Skin epidermis (tissue), 12 donors: ENCODE measurements at regions not wholly inside any gene's neighbourhood (a gene's known extent, or its start where the extent isn't known, plus 50 kb on each side); places are given as distances from the start of the nearest gene placed in this dataset.
"Not testable (repeated sequence)": the region's sequence is repeated elsewhere in the genome, so short reads cannot be mapped to it uniquely, and the experiment has no call there.

Experiments used
- H3K27ac ChIP-seq, 21 experiments: fragments of 200-600 bp; sonication (generic) in 11 of 21; one replicate each; pipeline ENCODE4 v1.5.0; 2020; ENCODE audit warnings: mild to moderate bottlenecking in 3 of 21, inconsistent platforms in 2 of 21, moderate library complexity in 2 of 21
- H3K4me3 ChIP-seq, 7 experiments: fragments of 200-600 bp; sonication (generic) in 2 of 7; one replicate each; pipeline ENCODE4 v1.5.0; 2020; ENCODE audit warnings: inconsistent platforms in 2 of 7, mild to moderate bottlenecking in 2 of 7, moderate library complexity in 1 of 7

DNA sequence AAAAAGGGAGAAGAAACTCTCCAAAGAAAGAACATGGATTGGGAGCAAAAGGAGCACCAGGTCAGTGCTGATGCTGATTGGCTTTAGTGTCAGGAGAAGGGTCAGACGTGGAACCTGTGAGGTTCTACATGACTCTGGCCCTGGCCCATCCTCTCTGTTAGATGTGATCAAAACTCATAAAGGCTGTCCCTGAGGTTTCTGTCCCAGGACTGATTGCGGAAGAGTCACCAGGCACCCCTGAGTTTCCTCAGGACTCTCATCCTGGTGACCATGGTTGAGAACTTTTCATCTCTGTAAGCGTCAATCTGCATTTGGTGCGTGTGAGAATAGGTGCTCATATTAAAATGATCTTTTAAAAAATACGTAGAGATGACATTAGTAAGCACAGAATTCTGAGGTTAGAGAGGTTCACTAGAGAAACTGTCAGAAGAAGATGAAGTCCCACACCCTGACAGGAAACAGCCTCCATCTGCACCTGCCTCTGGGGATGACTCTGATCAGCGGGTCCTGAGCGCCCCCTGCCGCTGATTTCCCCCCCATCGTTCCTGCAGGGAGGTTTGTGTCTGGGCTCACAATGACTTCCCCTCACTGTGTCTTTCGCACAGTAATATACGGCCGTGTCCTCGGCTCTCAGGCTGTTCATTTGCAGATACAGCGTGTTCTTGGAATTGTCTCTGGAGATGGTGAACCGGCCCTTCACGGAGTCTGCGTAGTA is 741.8 kb downstream of the TMEM121 start:
- Histone ChIP-seq H3K4me3 (no peak overlapping the region), H3K27ac (no peak overlapping the region)

- H3K27ac ChIP-seq: no peak overlapping the region
- H3K4me3 ChIP-seq: no peak overlapping the region
These were observed 742.6 kb downstream of the TMEM121 start for GRCh38 chr14:106269029-106269428.

DNA sequence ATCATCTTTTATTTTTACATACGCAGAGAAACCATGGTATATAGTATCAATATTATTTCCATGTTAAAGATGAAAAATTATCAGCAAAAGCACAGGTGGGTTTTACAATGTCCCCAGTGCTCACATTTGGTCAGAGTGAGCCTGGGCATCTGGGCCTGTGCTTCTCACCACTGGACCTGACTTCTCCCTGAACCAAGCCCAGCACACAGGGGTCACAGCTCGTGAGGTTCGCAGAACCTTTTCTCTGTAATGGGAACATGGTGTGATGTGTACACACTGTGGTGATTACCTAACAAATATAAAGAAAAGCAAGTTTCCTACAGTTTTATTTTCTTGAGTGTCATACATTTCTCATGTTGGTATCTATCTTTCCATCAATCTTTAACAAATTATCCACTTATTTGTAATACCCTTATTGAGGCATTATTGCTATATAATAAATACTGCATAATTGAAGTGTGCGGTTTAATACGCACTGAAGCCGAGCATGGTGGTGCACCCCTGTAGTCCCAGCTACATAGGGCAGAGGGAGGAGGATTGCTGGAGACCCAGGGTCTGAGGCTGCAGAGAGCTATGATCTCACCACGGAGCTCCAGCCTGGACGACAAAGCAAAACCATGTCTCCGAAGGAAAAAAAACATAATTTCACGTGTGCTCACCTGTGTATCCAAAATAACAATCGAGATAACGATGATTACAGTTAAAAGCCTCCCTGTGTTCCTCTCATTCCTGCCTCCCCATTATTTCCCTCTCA is 743.2 kb downstream of the TMEM121 start:
- H3K27ac ChIP-seq: no peak overlapping the region
- no peak overlapping the region for H3K4me3 ChIP-seq

GRCh38 chr14:106270476-106271121 is 744.2 kb downstream of the TMEM121 start:
- H3K27ac ChIP-seq, H3K4me3 ChIP-seq: not testable (repeated sequence)

GRCh38 chr14:106276326-106277267 is 750.2 kb downstream of the TMEM121 start:
- H3K27ac ChIP-seq: no peak overlapping the region
- no peak overlapping the region for H3K4me3 ChIP-seq

GRCh38 chr14:106277503-106277902 is 751.1 kb downstream of the TMEM121 start:
- no peak overlapping the region for H3K27ac ChIP-seq
- no peak overlapping the region for H3K4me3 ChIP-seq

DNA sequence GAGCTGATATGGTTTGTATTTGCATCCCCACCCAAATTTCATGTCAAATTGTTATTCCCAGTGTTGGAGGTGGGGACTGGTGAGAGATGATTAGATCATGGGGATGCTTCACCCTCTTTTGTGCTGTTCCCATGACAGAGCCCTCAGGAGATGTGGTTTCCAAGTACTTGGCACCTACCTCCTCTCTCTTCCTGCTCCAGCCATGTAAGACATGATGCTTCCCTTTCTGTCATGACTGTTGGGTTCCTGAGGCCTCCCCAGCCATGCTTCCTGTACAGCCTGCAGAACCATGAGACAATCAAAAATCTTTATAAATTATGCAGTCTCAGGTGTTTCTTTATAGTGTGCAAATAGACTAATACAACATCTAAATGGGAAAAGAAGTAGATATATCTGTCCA is 754.5 kb downstream of the TMEM121 start:
- Histone ChIP-seq H3K27ac (no peak overlapping the region), H3K4me3 (no peak overlapping the region)

GRCh38 chr14:106286697-106287290 is 760.4 kb downstream of the TMEM121 start:
- Histone ChIP-seq H3K27ac (no peak overlapping the region), H3K4me3 (no peak overlapping the region)

DNA sequence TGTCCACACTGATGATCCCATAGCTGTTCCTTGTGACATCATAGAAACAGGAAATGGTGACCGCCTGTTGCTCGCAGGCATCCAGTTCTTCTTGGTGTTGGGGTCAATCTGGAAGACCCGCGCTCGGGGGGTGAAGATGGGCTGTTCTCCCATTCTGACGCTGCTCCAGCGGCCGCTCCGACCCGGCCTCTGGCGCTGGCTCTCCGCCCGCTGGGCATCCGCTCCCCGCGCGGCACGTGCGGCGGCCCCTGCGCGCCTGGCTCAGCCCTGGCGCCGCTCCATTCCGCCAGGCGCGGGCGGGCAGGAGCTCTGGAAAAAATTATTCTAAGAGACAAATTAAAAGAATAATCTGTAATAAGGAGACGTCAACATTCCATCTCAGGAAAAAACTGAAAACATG is 761.1 kb downstream of the TMEM121 start:
- Histone ChIP-seq H3K27ac (no peak overlapping the region), H3K4me3 (no peak overlapping the region)

DNA sequence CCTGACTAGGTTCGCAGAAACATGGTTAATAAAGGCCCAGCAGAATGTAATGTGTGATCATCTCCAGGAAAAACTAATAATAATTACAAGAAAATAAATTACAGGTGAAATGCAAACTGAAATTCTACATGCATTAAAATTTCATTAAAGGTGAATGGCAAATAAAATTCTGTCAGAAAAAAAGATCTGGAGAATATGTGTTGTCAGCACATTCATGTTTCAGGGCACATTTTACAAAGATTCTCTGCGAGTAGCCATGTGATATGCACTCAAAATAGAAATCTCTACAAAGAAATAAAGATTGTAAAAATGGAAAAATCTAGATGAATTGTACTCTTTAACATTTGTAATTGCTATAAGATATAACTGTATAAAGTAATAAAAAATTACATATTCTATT is 765.2 kb downstream of the TMEM121 start:
- Histone ChIP-seq H3K27ac (no peak overlapping the region), H3K4me3 (no peak overlapping the region)

- no peak overlapping the region for H3K4me3 ChIP-seq
- H3K27ac ChIP-seq: no peak overlapping the region
These were observed 767.9 kb downstream of the TMEM121 start for GRCh38 chr14:106294324-106294723.

- H3K27ac ChIP-seq, H3K4me3 ChIP-seq: not testable (repeated sequence)
These were observed 774.6 kb downstream of the TMEM121 start for GRCh38 chr14:106300951-106301510.

GRCh38 chr14:106301609-106302008 is 775.2 kb downstream of the TMEM121 start:
- H3K27ac ChIP-seq, H3K4me3 ChIP-seq: not testable (repeated sequence)

DNA sequence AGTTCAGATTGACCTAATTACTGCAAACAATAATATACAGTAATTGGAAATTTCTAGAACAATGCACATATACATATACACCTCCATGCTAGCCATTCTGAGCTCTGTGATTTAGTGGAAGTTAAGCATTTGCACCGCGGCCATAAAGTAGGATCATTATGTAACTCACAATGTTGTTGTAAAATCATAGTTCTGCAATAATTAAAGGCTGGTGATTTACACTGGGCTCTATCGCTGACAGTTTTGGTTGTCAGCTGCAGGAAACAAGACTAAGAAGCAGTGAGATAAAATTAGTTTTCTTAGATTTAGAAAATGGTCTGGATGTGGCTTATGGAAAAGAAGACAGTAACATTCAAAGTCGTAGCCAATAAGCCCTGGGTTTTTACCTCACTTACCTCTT is 776.3 kb downstream of the TMEM121 start:
- no peak overlapping the region for H3K27ac ChIP-seq
- no peak overlapping the region for H3K4me3 ChIP-seq

GRCh38 chr14:106304271-106304670 is 777.9 kb downstream of the TMEM121 start:
- H3K4me3 ChIP-seq: no peak overlapping the region
- no peak overlapping the region for H3K27ac ChIP-seq

DNA sequence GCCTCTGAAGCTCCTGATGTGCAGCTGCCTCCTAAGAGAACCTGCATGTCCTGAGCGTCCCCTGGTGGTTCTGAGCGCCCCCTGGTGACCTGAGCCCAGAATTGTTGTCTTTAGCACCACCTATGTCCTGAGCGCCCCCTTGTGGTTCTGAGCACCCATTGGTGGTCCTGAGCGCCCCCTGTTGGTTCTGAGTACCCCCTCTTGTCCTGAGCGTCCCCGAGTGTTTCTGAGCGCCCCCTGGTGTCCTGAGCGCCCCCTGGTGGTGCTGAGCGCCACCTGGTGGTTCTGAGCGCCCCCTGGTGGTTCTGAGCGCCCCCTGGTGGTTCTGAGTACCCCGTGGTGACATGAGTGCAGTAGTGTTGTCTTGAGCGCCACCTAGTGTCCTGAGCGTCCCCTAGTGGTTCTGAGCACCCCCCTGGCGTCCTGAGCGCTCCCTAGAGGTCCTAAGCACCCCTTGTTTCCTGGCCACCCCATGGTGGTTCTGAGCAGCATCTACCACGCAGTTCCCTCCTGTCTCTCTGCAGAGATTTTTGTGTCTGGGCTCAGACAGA is 782.5 kb downstream of the TMEM121 start:
- Histone ChIP-seq H3K4me3 (no peak overlapping the region), H3K27ac (no peak overlapping the region)

- Histone ChIP-seq H3K27ac (no peak overlapping the region), H3K4me3 (no peak overlapping the region)
These were observed 783.0 kb downstream of the TMEM121 start for GRCh38 chr14:106309423-106309822.

- Histone ChIP-seq H3K4me3 (no peak overlapping the region), H3K27ac (no peak overlapping the region)
These were observed 789.1 kb downstream of the TMEM121 start for GRCh38 chr14:106315436-106315835.

DNA sequence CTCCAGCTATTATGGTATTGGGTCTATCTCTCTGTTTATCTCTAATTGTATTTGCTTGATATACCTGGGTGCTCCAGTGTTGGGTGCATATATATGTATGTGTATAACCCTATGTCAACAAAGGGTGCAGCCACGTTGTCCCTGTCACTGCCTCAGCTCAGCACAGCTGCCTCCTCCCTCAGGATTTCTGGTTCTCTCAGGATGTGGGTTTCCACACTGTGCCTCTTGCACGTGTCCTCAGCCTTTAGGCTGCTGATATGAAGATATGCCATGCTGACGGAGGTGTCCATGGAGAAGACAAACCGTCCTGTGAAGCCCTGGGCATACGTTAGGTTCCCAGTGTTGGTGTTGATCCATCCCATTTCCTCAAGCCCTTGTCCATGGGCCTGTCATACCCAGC is 791.2 kb downstream of the TMEM121 start:
- H3K27ac ChIP-seq: no peak overlapping the region
- H3K4me3 ChIP-seq: no peak overlapping the region
